Keratinocyte (primary cell): ENCODE measurements at regions not wholly inside any gene's neighbourhood (a gene's known extent, or its start where the extent isn't known, plus 50 kb on each side); places are given as distances from the start of the nearest gene placed in this dataset.

Source experiments
- DNase-seq: peaks from one replicate; pipeline ENCODE4 v3.0.0-alpha.2; 2011; ENCODE audit warnings: low read depth, missing footprints, low spot score
- FAIRE-seq: peaks from 2 replicates; lab custom pipeline; 2011; peaks lifted over from hg19 to GRCh38; lab: Jason Lieb, UNC
- H2AFZ ChIP-seq: 2 replicates; pipeline ENCODE4 v1.6.0; 2012; ENCODE audit warnings: low read length, control low read depth, inconsistent platforms; ENCODE audit not compliant: control insufficient read depth
- H3K27ac ChIP-seq: 2 replicates; pipeline ENCODE4 v1.5.1; 2011; ENCODE audit warnings: low read length; ENCODE audit not compliant: control insufficient read depth, insufficient read depth
- H3K27me3 ChIP-seq: 3 replicates; pipeline ENCODE4 v1.6.0; 2011; ENCODE audit warnings: low read length; ENCODE audit not compliant: control insufficient read depth, insufficient read depth; ENCODE audit errors: extremely low read depth
- H3K36me3 ChIP-seq, 2 experiments: 2 replicates in 1 of 2; 3 replicates in 1 of 2; pipeline ENCODE4 v1.5.1; 2011; ENCODE audit warnings: low read length in 2 of 2, mild to moderate bottlenecking in 1 of 2; ENCODE audit not compliant: control insufficient read depth in 2 of 2, insufficient read depth in 2 of 2; ENCODE audit errors: extremely low read depth in 1 of 2
- H3K4me1 ChIP-seq: 3 replicates; pipeline ENCODE4 v1.5.1; 2011; ENCODE audit warnings: low read length; ENCODE audit not compliant: control insufficient read depth, insufficient read depth; ENCODE audit errors: extremely low read depth
- H3K4me2 ChIP-seq: 3 replicates; pipeline ENCODE4 v1.6.0; 2011; ENCODE audit warnings: low read depth, low read length; ENCODE audit not compliant: control insufficient read depth, insufficient read depth; ENCODE audit errors: extremely low read depth
- H3K4me3 ChIP-seq, 3 experiments: fragments of 200-600 bp in 1 of 3; sonication (generic) in 1 of 3; 2 replicates in 2 of 3; 3 replicates in 1 of 3; pipeline ENCODE4 v1.5.1; 2011 to 2016; ENCODE audit warnings: low read length in 3 of 3, mild to moderate bottlenecking in 3 of 3, control low read depth in 2 of 3, inconsistent platforms in 1 of 3, low read depth in 1 of 3, mixed read lengths in 1 of 3, mixed run types in 1 of 3, moderate library complexity in 1 of 3; ENCODE audit not compliant: control insufficient read depth in 2 of 3, insufficient read depth in 2 of 3; ENCODE audit errors: extremely low read depth in 1 of 3
- H3K79me2 ChIP-seq: 2 replicates; pipeline ENCODE4 v1.6.0; 2012; ENCODE audit warnings: low read length; ENCODE audit not compliant: control insufficient read depth, insufficient read depth
- H3K9ac ChIP-seq: 3 replicates; pipeline ENCODE4 v1.6.0; 2011; ENCODE audit warnings: low read length; ENCODE audit not compliant: control insufficient read depth, insufficient read depth; ENCODE audit errors: extremely low read depth
- H3K9me1 ChIP-seq: 3 replicates; pipeline ENCODE4 v1.6.0; 2011; ENCODE audit warnings: low read length; ENCODE audit not compliant: control insufficient read depth, insufficient read depth; ENCODE audit errors: extremely low read depth
- H3K9me3 ChIP-seq: 2 replicates; pipeline ENCODE4 v1.5.1; 2012; ENCODE audit warnings: low read depth, low read length; ENCODE audit not compliant: control insufficient read depth
- H4K20me1 ChIP-seq: 3 replicates; pipeline ENCODE4 v1.6.0; 2011; ENCODE audit warnings: low read length; ENCODE audit not compliant: control insufficient read depth, insufficient read depth; ENCODE audit errors: extremely low read depth
- CTCF ChIP-seq, 3 experiments: IDR thresholded peaks in 1 of 3; conservative IDR thresholded peaks in 1 of 3; optimal IDR thresholded peaks in 1 of 3; 2 replicates in 2 of 3; 3 replicates in 1 of 3; pipeline versions ENCODE3 to v1.5.1; 2011; ENCODE audit warnings: low read length in 3 of 3, mild to moderate bottlenecking in 3 of 3, moderate library complexity in 2 of 3, control low read depth in 1 of 3, inconsistent platforms in 1 of 3; ENCODE audit not compliant: insufficient read depth in 2 of 3; ENCODE audit errors: extremely low read depth in 1 of 3
- EZH2 ChIP-seq: IDR thresholded peaks from one replicate; pipeline ENCODE4 v1.6.1; 2012; ENCODE audit warnings: inconsistent platforms, mild to moderate bottlenecking, low read length, moderate library complexity
- dilution Hi-C: fragments of 300-500 bp; cut with MboI; formaldehyde crosslinking; loops from one replicate; pipeline ENCODE4 v1.7.0; 2020; ENCODE audit warnings: low sequenced_read_pairs; ENCODE audit not compliant: extremely low pct_ligation_motif_present

GRCh38 chr1:177865807-177866206 lies 104.1 kb downstream of the SEC16B start:
- Histone ChIP-seq H3K9me1 (no peaks in the 10 kb centered on the region), H3K36me3 (no peaks in the 10 kb centered on the region), H2AFZ (no peak overlapping the region), H3K27ac (no peak overlapping the region), H3K79me2 (no peaks in the 10 kb centered on the region), H3K9ac (no peak overlapping the region), H3K4me3 (no peak overlapping the region), H3K27me3 (no peaks in the 10 kb centered on the region), H3K4me2 (no peak overlapping the region), H4K20me1 (no peaks in the 10 kb centered on the region), H3K4me1 (peaks cover 3% of the 10 kb centered on the region), H3K9me3 (no peaks in the 10 kb centered on the region)
- TF ChIP-seq CTCF (optimal IDR thresholded peaks at IDR 0.05 in 1 of 3, IDR thresholded peaks at IDR 0.05 in 1 of 3, conservative IDR thresholded peaks at IDR 0.05 in 1 of 3; ENCODE audit: extremely low read depth in 1 of 3, insufficient read depth in 2 of 3, low read length in 3 of 3), result no peak
- no peak for TF ChIP-seq EZH2
- DNase-seq (no peak), FAIRE-seq (no peak)
- dilution Hi-C loops, result no loop called here

GRCh38 chr1:177864538-177865305 lies 105.1 kb downstream of the SEC16B start:
- no peaks in the 10 kb centered on the region for H4K20me1 ChIP-seq
- no peaks in the 10 kb centered on the region for H3K36me3 ChIP-seq
- FAIRE-seq (no peak), DNase-seq (no peak)
- no peak overlapping the region for H3K4me3 ChIP-seq
- no peak overlapping the region for H3K27ac ChIP-seq
- H3K4me1 ChIP-seq, result peaks cover under 1% of the 10 kb centered on the region
- no peak overlapping the region for H3K4me2 ChIP-seq
- no peak overlapping the region for H3K9ac ChIP-seq
- TF ChIP-seq CTCF (optimal IDR thresholded peaks at IDR 0.05 in 1 of 3, IDR thresholded peaks at IDR 0.05 in 1 of 3, conservative IDR thresholded peaks at IDR 0.05 in 1 of 3; ENCODE audit: extremely low read depth in 1 of 3, insufficient read depth in 2 of 3, low read length in 3 of 3) (no peak), EZH2 (no peak)
- H3K9me3 ChIP-seq, result no peaks in the 10 kb centered on the region
- no peak overlapping the region for H2AFZ ChIP-seq
- no peaks in the 10 kb centered on the region for H3K9me1 ChIP-seq
- H3K79me2 ChIP-seq, result no peaks in the 10 kb centered on the region
- dilution Hi-C loops, result no loop called here
- no peaks in the 10 kb centered on the region for H3K27me3 ChIP-seq
